GM11168 (cell line): ENCODE measurements at regions not wholly inside any gene's neighbourhood (a gene's known extent, or its start where the extent isn't known, plus 50 kb on each side); places are given as distances from the start of the nearest gene placed in this dataset.

Experiments
- in situ Hi-C: fragments of 300-500 bp; cut with MboI; formaldehyde crosslinking; loops from one replicate; pipeline ENCODE4 v1.12.0; 2022; ENCODE audit warnings: low sequenced_read_pairs; ENCODE audit not compliant: unreplicated experiment

DNA sequence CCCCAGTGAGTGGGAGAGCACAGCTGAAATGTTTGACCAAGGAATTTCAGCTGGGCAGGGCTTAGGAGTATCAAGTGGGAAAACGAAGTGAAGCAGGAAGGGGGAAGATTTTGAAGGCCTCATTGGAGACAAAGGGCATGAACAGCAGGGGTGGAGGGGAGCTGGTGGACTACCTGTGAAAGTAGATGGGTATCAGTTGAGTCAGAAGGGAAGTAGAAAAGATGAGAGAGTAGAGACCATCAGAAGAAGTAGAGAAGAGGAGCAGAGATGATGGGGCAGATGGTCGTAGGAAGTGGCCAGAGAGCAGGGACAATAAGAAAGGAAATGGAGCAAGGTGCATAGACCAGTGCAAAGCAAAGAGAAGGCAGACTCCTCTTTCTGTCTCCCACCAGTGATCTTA lies 189.0 kb upstream of the RUNX1 start:
- in situ Hi-C loops = no loop called here

DNA sequence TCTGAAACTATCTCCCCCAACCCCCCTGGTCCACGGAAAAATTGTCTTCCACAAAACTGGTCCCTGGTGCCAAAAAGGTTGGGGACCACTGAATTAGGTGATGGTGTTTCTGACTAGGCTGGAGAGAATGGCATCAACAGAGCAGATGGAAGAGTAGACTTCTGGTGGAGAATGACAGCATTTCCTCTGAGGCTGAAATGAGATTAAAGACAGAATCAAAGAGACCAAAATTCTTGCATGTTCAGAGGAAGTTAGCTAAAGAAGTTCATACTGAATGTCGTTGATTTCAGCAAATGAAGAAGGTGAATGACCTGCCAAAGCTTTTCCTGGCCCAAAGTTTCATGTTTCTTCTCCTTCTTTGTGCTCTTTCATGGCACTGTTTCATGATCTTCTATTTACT lies 188.2 kb upstream of the RUNX1 start:
- in situ Hi-C loops = no loop called here

- in situ Hi-C loops = no loop called here
These were observed 187.0 kb upstream of the RUNX1 start for GRCh38 chr21:35236090-35236489.

- in situ Hi-C loops = no loop called here
These were observed 185.6 kb upstream of the RUNX1 start for GRCh38 chr21:35234725-35235124.

DNA sequence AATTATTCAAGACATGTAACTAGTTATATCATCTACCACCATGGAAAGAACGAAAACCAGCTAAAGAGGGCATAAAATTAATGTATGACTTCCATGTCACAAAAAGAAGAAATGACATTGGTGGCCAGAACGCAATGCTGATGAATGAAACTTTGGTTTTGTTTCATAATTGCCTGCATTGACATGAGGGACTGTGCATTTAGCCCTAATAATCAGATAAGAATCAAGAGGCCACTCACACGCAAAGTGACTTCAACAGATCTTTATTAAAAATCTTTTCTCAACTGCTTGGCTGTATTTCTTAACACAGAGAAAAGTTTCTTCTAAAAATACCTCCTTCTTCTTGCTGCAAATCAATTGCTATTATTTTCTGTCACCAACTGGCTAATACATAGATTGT lies 184.7 kb upstream of the RUNX1 start:
- in situ Hi-C loops = no loop called here

DNA sequence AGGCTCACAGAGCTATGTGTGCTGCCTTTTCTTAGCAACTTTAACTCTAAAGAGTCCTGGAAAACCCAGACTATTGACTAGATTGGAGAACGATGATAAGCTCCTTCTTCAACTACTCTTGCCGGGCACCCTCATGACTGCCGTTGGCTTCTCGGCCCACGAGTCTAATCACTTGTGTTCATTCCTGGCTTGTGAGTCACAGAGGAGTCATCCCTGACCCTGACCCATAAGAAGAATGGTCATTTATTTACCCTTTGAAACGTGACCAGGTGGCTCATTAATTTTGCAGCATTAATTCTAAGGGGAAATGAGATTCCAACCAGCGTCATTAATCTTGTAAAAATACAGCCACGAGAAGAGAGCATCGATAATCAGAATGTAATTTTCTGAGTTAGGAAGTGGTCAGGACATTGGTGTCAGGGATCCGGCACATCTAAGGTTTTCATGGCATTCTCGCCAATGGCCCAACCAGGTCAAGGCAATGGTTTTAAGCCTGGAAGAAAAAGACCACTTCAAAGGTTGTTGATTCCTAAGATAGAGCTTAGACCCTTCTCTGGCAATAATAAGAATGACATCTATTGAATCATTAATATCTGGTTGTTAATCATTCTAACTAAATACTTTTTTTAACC lies 183.6 kb upstream of the RUNX1 start:
- in situ Hi-C loops = no loop called here

- in situ Hi-C loops = no loop called here
These were observed 182.0 kb upstream of the RUNX1 start for GRCh38 chr21:35231090-35231489.

- in situ Hi-C loops = no loop called here
These were observed 180.2 kb upstream of the RUNX1 start for GRCh38 chr21:35229290-35229689.

DNA sequence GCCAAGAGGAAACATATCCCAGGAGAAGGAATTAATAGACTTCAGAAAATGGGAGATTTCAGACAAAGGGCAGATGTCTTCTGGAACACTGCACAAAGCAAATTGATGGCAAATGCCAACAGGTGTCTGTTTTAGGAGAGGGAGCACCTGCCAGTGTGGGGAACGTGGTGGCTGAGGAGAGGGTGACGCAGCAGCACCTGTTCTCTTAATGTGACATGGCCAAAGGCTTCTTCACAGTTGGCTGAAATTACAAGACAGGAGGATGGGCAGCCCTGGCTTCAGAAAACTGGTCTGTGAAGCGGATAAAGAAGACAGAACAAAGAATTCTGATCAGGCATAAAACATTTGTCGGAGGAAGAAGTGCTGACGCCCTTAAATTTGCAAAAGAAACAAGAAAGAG lies 178.7 kb upstream of the RUNX1 start:
- in situ Hi-C loops = no loop called here

DNA sequence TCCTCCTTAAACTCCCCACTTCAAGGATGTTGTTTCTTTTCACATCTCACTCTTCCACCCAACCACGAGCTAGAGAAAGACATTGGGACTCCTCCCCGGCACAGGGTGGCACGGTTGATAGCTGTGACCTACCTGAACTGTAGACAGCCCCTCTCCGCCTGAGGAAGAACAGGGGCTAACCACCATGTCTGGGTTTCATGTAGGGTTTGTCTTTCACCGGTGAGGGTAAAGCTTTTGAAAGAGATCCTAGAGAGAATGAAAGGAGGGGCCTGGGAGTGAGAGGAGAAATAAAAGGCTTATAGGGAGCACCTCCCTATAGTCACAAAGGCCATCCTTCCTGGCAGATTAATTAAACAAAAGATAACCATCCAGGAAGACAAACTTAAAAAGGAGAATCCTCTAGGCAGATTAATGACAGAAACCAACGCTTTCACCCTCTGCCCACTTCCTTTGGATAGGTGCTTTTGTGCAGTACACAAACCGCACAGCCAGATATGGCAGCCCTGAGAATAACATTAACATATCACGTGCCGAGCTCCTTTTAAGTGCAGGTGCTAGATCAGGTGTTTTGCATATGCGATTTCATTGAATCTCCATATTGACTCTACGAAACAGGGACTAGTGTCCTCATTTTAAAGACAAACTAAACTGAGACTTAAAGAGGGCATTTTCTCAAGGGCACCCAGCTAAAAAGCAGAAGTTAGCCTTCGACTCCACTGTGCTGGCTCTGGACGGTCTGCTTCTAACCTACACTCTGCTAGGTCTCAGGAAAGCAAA lies 178.1 kb upstream of the RUNX1 start:
- in situ Hi-C loops = no loop called here

GRCh38 chr21:35226328-35226727 lies 177.2 kb upstream of the RUNX1 start:
- in situ Hi-C loops = no loop called here

GRCh38 chr21:35225573-35225972 lies 176.5 kb upstream of the RUNX1 start:
- in situ Hi-C loops = no loop called here

DNA sequence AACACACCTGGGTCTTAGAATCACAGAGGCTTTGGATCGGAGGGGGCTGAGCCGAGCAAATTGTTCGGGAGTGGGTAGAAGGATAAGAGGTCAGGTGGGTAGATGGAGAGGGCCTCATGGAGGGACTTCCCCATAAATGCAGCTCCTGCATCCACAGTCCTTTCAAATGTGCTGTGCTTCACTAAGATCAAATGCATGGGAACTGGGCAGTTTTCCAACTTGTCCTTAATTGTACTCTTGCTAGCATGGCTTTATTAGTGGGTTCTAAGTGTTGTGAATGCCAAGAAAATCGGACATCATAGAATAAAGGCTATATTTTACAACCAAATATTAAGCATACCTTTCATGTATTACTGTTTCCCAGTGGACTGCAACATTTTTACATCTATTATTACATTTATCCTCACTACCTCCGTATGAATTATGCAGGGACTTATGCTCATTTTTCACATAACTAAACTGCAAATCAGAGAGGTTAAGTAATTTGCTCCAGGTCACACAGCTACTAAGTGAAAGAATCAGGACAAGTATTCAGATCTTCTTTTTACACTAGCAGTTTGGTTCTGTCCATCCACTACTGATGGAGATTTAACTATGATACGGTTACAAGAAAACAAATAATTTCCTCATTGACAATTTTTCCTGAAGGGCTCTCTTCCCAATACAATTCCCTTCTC lies 174.5 kb upstream of the RUNX1 start:
- in situ Hi-C loops = no loop called here

DNA sequence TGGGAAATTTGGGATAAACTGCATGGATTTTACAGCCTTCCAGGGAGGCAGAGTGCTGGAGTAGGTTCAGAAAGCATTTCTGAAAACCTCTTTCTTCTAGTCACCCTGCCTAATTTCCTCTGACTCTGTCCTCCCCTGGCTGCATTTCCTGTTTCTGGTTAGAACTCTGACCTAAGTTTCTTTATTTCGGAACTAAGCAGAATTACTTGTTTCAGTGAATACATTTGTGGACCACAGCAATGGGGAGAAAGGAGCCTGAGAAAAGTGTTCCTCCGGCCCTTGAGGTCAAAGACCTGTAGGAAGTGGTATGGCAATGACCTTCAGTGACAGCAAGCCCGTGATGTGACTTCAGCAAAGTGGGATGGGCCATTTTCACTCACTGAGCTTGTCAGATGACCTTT lies 173.4 kb upstream of the RUNX1 start:
- in situ Hi-C loops = no loop called here

DNA sequence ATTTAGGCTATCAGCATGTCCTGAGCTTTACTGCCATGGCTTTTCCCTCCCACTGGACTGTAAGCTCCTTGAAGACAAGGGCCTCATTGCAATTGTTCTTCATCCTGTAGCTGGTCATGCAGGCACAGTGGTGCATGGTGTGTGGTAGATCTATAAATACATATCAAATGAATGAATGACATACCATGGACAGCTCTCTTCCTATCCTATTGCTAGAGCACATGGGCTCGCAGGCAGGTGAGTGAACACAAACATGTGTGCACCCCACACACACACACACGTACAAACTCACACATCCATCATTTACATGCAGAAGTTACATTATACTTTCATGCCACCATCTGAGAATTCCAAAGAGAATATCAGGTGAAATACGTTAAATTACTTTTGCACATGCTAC lies 172.9 kb upstream of the RUNX1 start:
- in situ Hi-C loops = no loop called here

- in situ Hi-C loops = no loop called here
These were observed 171.2 kb upstream of the RUNX1 start for GRCh38 chr21:35220301-35220700.

DNA sequence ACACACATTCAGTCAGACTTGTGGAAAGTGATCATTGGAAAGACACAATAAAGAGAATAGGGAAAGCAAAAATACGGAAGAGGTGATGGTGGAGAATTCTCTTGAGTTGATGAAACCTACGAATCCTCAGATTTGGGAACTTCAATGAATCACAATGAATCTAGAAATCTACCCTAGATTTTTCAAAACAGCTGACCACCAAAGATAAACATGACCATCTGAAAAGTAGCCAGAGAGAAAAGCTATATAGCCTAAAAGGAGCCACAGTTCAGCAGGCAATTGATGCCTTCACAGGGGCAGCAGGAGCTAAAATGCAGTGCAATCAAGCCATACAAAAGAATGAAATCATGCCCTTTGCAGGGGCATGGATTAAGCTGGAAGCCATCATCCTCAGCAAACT lies 170.6 kb upstream of the RUNX1 start:
- in situ Hi-C loops = no loop called here

DNA sequence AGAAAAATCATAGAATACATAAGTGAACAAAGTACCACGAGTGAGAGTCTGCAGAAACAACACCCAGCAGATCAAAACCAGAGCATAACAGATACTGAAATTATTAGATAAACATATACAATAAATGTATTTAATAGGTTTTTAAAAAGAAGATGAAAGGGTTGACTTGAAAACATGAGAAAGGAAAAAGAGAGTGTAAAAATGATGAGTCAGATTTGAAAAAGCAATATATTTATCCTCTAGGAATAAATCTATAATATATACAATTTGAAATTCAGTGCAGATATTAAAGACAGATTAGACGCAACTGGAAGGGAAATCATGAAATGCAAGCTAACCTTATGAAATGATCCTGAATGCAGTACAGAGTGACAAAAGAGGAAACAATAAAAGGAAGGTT lies 170.2 kb upstream of the RUNX1 start:
- in situ Hi-C loops = no loop called here

- in situ Hi-C loops = no loop called here
These were observed 168.5 kb upstream of the RUNX1 start for GRCh38 chr21:35217504-35218060.

DNA sequence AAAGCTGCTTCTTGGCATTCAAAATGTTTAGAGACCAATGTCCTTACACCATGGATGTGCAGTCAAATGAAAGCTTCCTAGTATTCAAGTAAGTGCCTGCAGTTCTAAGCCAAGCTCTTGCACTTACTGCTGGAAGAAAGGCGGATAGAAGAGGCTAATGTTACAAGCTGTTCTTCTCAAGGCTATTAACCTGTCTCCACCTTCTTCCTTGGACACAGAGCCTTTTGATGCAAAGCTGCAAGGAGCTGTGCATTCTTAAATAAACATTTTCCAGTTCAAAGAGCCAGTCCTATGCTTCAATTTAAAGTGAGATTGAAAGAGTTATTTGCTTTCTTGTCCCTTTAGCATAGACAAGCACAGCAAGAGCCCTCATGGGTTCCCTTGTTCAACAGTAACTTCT lies 167.9 kb upstream of the RUNX1 start:
- in situ Hi-C loops = no loop called here

GRCh38 chr21:35215870-35216269 lies 166.8 kb upstream of the RUNX1 start:
- in situ Hi-C loops = no loop called here
